CD4-positive, alpha-beta memory T cell (primary cell): ENCODE measurements at regions not wholly inside any gene's neighbourhood (a gene's known extent, or its start where the extent isn't known, plus 50 kb on each side); places are given as distances from the start of the nearest gene placed in this dataset.
A peak's percentile ranks its signal among the peaks of the same experiment; 100 is the strongest.
"Not testable (repeated sequence)": the region's sequence is repeated elsewhere in the genome, so short reads cannot be mapped to it uniquely, and the experiment has no call there.

Experiments used
- CTCF ChIA-PET: fragments of 350-600 bp; sonication (Branson Sonifier 250); formaldehyde crosslinking; loops from one replicate; lab custom pipeline; 2021; ENCODE audit warnings: inconsistent platforms; ENCODE audit not compliant: partially characterized antibody; lab: Charles Lee
- POLR2A ChIA-PET: fragments of 350-600 bp; sonication (Branson Sonifier 250); formaldehyde crosslinking; loops from one replicate; lab custom pipeline; 2021; ENCODE audit not compliant: partially characterized antibody; lab: Charles Lee
- DNase-seq, 5 donors: peaks; one replicate each; pipeline versions ENCODE4 v3.0.0 to v3.0.0-alpha.2; 2020 to 2022; ENCODE audit warnings: mixed read lengths in 1 of 5
- H3K27ac ChIP-seq: one replicate; pipeline ENCODE4 v1.7.0; 2013; ENCODE audit warnings: low read depth, low read length
- H3K27me3 ChIP-seq: 2 replicates; pipeline ENCODE4 v1.7.0; 2013; ENCODE audit warnings: mild to moderate bottlenecking, low read length, moderate library complexity; ENCODE audit not compliant: insufficient read depth
- H3K36me3 ChIP-seq: 2 replicates; pipeline ENCODE4 v1.7.0; 2013; ENCODE audit warnings: mild to moderate bottlenecking, low read length, moderate library complexity; ENCODE audit not compliant: insufficient read depth
- H3K4me1 ChIP-seq: 2 replicates; pipeline ENCODE4 v1.7.0; 2013; ENCODE audit warnings: mild to moderate bottlenecking, low read length, moderate library complexity; ENCODE audit not compliant: insufficient read depth
- H3K4me3 ChIP-seq, 2 donors: one replicate each; pipeline ENCODE4 v1.7.0; 2013; ENCODE audit warnings: low read length in 2 of 2, mild to moderate bottlenecking in 1 of 2
- H3K9me3 ChIP-seq, 2 donors: one replicate each; pipeline ENCODE4 v1.7.0; 2013; ENCODE audit warnings: low read length in 2 of 2, control low read depth in 1 of 2; ENCODE audit not compliant: control insufficient read depth in 1 of 2
- H3K27ac Mint-ChIP-seq, 7 donors: one replicate each; pipeline ENCODE4 v1.8.0; 2020 to 2021; ENCODE audit warnings: mixed read lengths in 7 of 7, mild to moderate bottlenecking in 6 of 7, inconsistent platforms in 3 of 7, moderate library complexity in 3 of 7
- H3K27me3 Mint-ChIP-seq, 2 donors: one replicate each; pipeline ENCODE4 v1.8.0; 2020 to 2021; ENCODE audit warnings: mixed read lengths in 2 of 2
- H3K36me3 Mint-ChIP-seq, 2 donors: one replicate each; pipeline ENCODE4 v1.8.0; 2020 to 2021; ENCODE audit warnings: mixed read lengths in 2 of 2, inconsistent platforms in 1 of 2, mild to moderate bottlenecking in 1 of 2
- H3K4me1 Mint-ChIP-seq, 4 donors: one replicate each; pipeline ENCODE4 v1.8.0; 2020 to 2021; ENCODE audit warnings: mixed read lengths in 4 of 4, mild to moderate bottlenecking in 1 of 4
- H3K4me3 Mint-ChIP-seq, 8 donors: one replicate each; pipeline ENCODE4 v1.8.0; 2020 to 2021; ENCODE audit warnings: mixed read lengths in 8 of 8, mild to moderate bottlenecking in 7 of 8, moderate library complexity in 6 of 8, inconsistent platforms in 3 of 8
- H3K9me3 Mint-ChIP-seq, 8 donors: one replicate each; pipeline ENCODE4 v1.8.0; 2020 to 2021; ENCODE audit warnings: mixed read lengths in 8 of 8, mild to moderate bottlenecking in 5 of 8, inconsistent platforms in 3 of 8, moderate library complexity in 1 of 8
- intact Hi-C: fragments of 100-400 bp; cut with micrococcal nuclease; formaldehyde crosslinking; loops from one replicate; pipeline ENCODE4 v1.15.1; 2023

DNA sequence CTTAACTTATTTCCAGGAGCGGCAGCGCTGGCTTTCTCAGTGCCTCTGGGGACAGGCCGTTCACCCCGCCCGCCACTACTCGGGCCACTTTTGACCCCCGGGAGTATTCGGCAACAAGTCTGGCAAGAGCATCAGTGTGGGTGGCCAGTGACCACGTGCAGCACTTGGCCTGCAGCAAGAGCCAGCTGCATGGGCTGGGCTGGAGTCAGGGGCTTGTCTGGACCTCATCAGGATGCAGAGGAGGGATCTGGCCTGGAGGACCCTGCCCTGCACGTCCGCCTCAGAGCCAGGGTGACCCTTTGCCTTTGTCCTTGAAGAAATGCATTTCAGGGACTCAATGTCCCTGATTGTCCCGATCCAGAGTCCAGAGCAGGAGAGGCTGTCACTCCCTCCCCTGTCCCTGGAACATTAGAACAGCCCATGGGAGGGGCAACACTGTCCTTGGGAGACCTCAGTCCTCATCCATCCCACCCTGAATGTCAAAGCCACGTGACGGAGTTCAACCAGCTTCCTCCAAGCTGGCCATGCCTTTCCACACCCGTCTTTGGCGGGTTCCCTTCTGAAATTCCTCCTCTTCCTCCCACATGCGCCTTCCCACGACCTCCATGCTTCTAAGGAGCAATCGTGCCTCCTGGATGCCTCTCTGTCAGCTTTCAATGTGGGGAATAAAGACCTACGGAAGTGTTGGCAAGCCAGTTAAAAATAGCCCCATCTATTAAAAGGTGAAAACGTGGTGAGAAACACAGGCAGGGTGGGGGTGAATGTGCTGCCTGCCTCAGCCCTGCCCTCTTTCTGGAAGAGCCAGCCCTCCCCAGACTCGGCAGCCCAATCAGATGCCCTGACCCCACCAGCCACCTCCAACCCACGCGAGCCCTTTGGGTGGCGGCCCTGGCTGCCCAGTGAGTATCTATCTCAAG is 99.0 kb downstream of the OLFM1 start:
- H3K9me3 Mint-ChIP-seq = no peaks in the 10 kb centered on the region
- ChIA-PET CTCF (no interaction called here), POLR2A (no interaction called here)

DNA sequence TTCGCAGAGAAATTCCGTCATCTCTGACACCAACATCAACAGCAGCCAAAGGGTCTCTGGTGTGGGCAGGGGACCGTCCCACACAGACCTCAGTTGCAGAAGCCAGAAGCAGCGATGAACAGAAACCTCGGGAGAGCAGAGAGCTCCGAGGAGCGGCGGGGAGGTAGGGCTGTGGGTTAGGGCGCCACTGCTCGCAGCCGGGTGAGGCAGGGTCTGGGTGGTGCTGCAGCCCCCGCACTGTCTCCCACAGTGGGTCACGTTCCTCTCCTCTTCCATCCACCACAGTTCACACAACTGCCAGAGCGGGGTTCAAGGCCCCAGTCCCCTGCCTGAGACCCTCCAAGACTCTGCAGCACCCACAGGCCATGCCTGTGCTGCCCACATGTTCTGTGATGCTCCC is 99.9 kb downstream of the OLFM1 start:
- Histone ChIP-seq H3K9me3 (no peaks in the 10 kb centered on the region), H3K36me3 (no peaks in the 10 kb centered on the region), H3K27me3 (no peaks in the 10 kb centered on the region), H3K4me3 (no peak overlapping the region), H3K4me1 (no peaks in the 10 kb centered on the region), H3K27ac (no peak overlapping the region)
- H3K27me3 Mint-ChIP-seq = peaks cover 0 to 3% of the 10 kb centered on the region in 2 donors
- no peak for DNase-seq
- CTCF ChIA-PET = no interaction called here
- intact Hi-C loops = no loop called here
- H3K27ac Mint-ChIP-seq = no peak overlapping the region
- no peak overlapping the region for H3K4me3 Mint-ChIP-seq
- POLR2A ChIA-PET = no interaction called here
- no peaks in the 10 kb centered on the region for H3K36me3 Mint-ChIP-seq
- peaks cover 0 to 1% (median 0%) of the 10 kb centered on the region in 4 donors for H3K4me1 Mint-ChIP-seq
- H3K9me3 Mint-ChIP-seq = no peaks in the 10 kb centered on the region

More for the DNA sequence above, 99.0 kb downstream of the OLFM1 start:
- Mint-ChIP-seq H3K4me3 (no peak overlapping the region), H3K36me3 (no peaks in the 10 kb centered on the region), H3K4me1 (peaks cover 0 to 1% (median 0%) of the 10 kb centered on the region in 4 donors), H3K27ac (no peak overlapping the region), H3K27me3 (peaks cover 0 to 3% of the 10 kb centered on the region in 2 donors)
- Histone ChIP-seq H3K36me3 (no peaks in the 10 kb centered on the region), H3K27ac (no peak overlapping the region), H3K9me3 (no peaks in the 10 kb centered on the region), H3K27me3 (no peaks in the 10 kb centered on the region), H3K4me3 (no peak overlapping the region), H3K4me1 (no peaks in the 10 kb centered on the region)
- no peak for DNase-seq
- intact Hi-C loops = no loop called here

DNA sequence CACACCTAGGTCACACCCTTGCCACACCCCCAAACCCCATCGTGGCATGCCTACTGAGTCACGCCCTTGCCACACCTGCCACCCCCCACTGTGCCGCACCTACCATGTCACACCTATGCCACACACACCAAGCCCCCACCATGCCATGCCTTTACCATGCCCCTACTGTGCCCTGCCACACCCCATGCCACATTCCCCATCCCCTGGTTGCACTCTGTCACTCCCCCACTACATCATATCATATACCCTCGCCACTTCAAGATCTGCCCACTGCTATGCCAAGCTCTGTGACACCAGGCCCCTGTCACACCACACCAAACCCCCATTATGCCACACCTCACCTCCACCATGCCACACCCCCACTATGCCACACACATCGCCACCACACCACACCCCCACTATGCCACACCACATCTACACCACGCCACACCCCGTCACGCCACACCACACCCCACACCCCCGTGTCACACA is 101.2 kb downstream of the OLFM1 start:
- intact Hi-C loops = no loop called here
- H3K36me3 ChIP-seq = no peaks in the 10 kb centered on the region
- Mint-ChIP-seq H3K27me3 (peaks cover 0 to 3% of the 10 kb centered on the region in 2 donors), H3K9me3 (no peaks in the 10 kb centered on the region), H3K4me3 (no peak overlapping the region), H3K36me3 (no peaks in the 10 kb centered on the region), H3K27ac (peak overlapping the region in 1 of 7 donors; percentile 51), H3K4me1 (peaks cover 0 to 1% (median 0%) of the 10 kb centered on the region in 4 donors)
- no peak overlapping the region for H3K4me3 ChIP-seq
- DNase-seq = no peak
- no peak overlapping the region for H3K27ac ChIP-seq
- ChIA-PET CTCF (no interaction called here), POLR2A (no interaction called here)
- H3K9me3 ChIP-seq = no peaks in the 10 kb centered on the region
- H3K27me3 ChIP-seq = no peaks in the 10 kb centered on the region
- no peaks in the 10 kb centered on the region for H3K4me1 ChIP-seq

DNA sequence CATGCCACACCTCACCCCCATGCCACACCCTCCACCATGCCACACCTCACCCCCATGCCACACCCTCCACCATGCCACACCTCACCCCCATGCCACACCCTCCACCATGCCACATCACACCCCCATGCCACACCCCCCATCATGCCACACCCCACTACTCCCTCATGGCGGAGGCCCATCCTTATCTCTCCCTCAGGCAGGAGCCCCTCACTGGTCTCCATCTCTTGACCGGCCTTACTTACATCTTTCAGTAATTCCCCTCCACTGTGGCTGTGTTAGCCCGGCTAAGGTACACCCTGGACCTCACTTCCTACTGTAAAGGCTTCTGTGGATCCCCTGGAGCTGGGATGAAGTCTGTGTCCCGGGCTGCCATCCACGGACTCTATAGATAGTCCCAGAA is 102.0 kb downstream of the OLFM1 start:
- H3K4me3 ChIP-seq = no peak overlapping the region
- H3K27ac ChIP-seq = no peak overlapping the region
- Mint-ChIP-seq H3K36me3 (no peaks in the 10 kb centered on the region), H3K4me1 (peaks cover 0 to 1% (median 0%) of the 10 kb centered on the region in 4 donors), H3K4me3 (no peak overlapping the region), H3K27ac (no peak overlapping the region), H3K9me3 (no peaks in the 10 kb centered on the region), H3K27me3 (peaks cover 3% of the 10 kb centered on the region in 2 donors)
- no peaks in the 10 kb centered on the region for H3K9me3 ChIP-seq
- ChIA-PET POLR2A (no interaction called here), CTCF (interaction anchor here (0.8 kb wide), 1 partner anchor 757 kb away, joined by 3 read pairs; no protein-coding TSS in a partner anchor)
- intact Hi-C loops = no loop called here
- no peaks in the 10 kb centered on the region for H3K4me1 ChIP-seq
- DNase-seq = no peak
- no peaks in the 10 kb centered on the region for H3K27me3 ChIP-seq
- no peaks in the 10 kb centered on the region for H3K36me3 ChIP-seq

DNA sequence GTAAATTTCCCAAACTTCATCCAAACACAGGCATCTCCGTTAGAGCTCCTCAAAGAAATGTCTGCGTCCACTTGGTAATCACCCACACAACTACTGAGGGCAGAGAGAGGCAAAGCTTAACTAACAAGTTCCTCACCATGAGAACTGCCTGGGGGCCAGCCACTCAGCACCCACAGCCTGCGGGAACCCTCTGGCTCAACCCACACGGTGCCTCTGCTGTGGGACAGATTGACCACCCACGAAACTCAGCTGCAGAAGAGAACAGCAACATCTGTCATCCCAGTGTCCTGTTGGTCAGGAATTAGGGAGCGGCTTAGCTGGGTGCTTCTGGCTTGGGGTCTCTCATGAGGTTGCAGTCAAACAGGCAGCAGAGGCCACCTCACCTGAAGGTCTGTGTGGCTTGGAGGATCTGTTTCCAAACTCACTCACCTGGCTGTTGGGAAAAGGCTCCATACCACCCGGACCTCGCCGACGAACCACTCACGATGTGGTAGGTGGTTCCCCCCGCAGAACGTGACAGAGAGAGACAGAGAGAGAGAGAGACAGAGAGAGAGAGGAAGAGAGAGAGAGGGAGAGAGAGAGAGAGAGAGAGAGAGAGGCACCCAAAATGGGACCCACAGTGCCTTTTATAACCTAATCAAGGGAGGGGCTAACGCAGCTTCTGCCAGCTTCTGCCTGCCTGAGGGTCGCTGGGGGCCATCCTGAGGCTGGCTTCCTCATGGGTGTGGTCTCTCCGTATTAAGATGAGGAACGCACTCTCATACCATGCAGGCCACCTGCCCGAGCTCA is 103.5 kb downstream of the OLFM1 start:
- Mint-ChIP-seq H3K36me3 (no peaks in the 10 kb centered on the region), H3K9me3 (no peaks in the 10 kb centered on the region), H3K4me1 (peaks cover 0 to 1% (median 0%) of the 10 kb centered on the region in 4 donors), H3K27me3 (peaks cover 3 to 5% of the 10 kb centered on the region in 2 donors), H3K27ac (peak overlapping the region in 1 of 7 donors; percentile 57), H3K4me3 (peak overlapping the region in 1 of 8 donors; percentile 74)
- H3K4me1 ChIP-seq = no peaks in the 10 kb centered on the region
- no peaks in the 10 kb centered on the region for H3K27me3 ChIP-seq
- intact Hi-C loops = no loop called here
- CTCF ChIA-PET = no interaction called here
- POLR2A ChIA-PET = no interaction called here
- H3K36me3 ChIP-seq = no peaks in the 10 kb centered on the region
- DNase-seq = no peak
- H3K27ac ChIP-seq = no peak overlapping the region
- H3K4me3 ChIP-seq = no peak overlapping the region
- no peaks in the 10 kb centered on the region for H3K9me3 ChIP-seq

DNA sequence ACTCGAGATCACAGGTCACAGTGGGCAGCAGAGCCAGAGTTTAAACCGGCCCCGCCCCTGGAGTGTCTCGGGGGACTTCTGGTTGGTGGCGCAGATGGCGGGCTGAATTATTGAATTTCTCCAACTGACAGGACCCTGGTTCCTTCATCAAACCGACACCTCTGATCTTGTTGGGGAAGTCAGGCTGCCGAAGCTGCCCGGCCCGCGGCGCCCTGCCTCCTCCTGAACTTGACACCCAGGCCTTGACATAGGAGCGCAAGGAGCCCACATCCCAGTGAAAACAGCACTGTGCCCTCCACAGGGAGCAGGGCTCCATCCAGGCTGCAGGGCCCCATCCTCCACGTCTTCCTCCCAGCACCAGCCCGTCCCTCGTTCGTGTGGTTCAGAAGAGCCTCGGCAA is 105.2 kb downstream of the OLFM1 start:
- H3K36me3 ChIP-seq = no peaks in the 10 kb centered on the region
- ChIA-PET CTCF (no interaction called here), POLR2A (no interaction called here)
- H3K4me1 ChIP-seq = no peaks in the 10 kb centered on the region
- no peaks in the 10 kb centered on the region for H3K4me1 Mint-ChIP-seq
- H3K27me3 ChIP-seq = no peaks in the 10 kb centered on the region
- H3K4me3 ChIP-seq = no peak overlapping the region
- H3K27ac ChIP-seq = no peak overlapping the region
- H3K27ac Mint-ChIP-seq = no peak overlapping the region
- no peaks in the 10 kb centered on the region for H3K36me3 Mint-ChIP-seq
- peaks cover 3 to 5% of the 10 kb centered on the region in 2 donors for H3K27me3 Mint-ChIP-seq
- no peaks in the 10 kb centered on the region for H3K9me3 Mint-ChIP-seq
- intact Hi-C loops = no loop called here
- DNase-seq = no peak
- no peaks in the 10 kb centered on the region for H3K9me3 ChIP-seq
- no peak overlapping the region for H3K4me3 Mint-ChIP-seq

DNA sequence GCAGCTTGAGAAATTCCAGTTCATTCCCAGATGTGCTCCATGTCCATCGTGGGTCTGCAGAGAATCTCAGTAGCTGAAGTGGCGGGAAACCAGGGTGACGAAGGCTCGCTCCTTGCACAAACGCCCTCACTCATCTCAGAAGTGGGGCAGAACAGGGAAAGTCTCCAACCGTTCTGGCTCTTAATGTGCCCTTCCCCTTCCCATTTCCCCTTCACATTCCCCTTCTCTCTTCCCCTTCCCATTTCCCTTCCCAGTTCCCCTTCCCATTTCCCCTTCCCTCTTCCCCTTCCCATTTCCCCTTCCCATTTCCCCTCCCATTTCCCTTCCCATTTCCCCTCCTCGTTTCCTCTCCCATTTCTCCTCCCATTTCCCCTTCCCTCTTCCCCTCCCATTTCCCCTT is 108.5 kb downstream of the OLFM1 start:
- CTCF ChIA-PET, H3K4me3 Mint-ChIP-seq, H3K9me3 ChIP-seq, H3K4me3 ChIP-seq, H3K4me1 Mint-ChIP-seq, H3K27ac Mint-ChIP-seq, H3K27ac ChIP-seq, DNase-seq, H3K4me1 ChIP-seq, H3K9me3 Mint-ChIP-seq, intact Hi-C loops, H3K36me3 Mint-ChIP-seq, POLR2A ChIA-PET, H3K36me3 ChIP-seq, H3K27me3 ChIP-seq: not testable (repeated sequence)
- H3K27me3 Mint-ChIP-seq = peaks cover 11 to 14% of the 10 kb centered on the region in 2 donors
